Activated CD8-positive, alpha-beta memory T cell treated with anti-CD3 and anti-CD28 coated beads for 48 hours (primary cell): ENCODE measurements at regions not wholly inside any gene's neighbourhood (a gene's known extent, or its start where the extent isn't known, plus 50 kb on each side); places are given as distances from the start of the nearest gene placed in this dataset.

Experiments
- DNase-seq, 3 experiments: peaks; one replicate each; pipeline ENCODE4 v3.0.0-alpha.2; 2020; ENCODE audit warnings: low read depth in 2 of 3, low spot score in 2 of 3

GRCh38 chr10:75347186-75347585 is 54.4 kb downstream of the ZNF503 start:
- no peak for DNase-seq

GRCh38 chr10:75345738-75346137 is 55.8 kb downstream of the ZNF503 start:
- no peak for DNase-seq

- DNase-seq, result no peak
These were observed 57.4 kb downstream of the ZNF503 start for GRCh38 chr10:75344170-75344569.

- DNase-seq, result no peak
These were observed 59.2 kb downstream of the ZNF503 start for GRCh38 chr10:75342397-75342796.

- DNase-seq, result no peak
These were observed 65.6 kb downstream of the ZNF503 start for GRCh38 chr10:75335983-75336382.

GRCh38 chr10:75335191-75335590 is 66.4 kb downstream of the ZNF503 start:
- DNase-seq, result no peak

GRCh38 chr10:75334720-75335119 is 66.8 kb downstream of the ZNF503 start:
- DNase-seq, result no peak

GRCh38 chr10:75332081-75332480 is 69.5 kb downstream of the ZNF503 start:
- DNase-seq, result no peak

- DNase-seq, result no peak
These were observed 70.5 kb downstream of the ZNF503 start for GRCh38 chr10:75331081-75331480.

- no peak for DNase-seq
These were observed 72.3 kb downstream of the ZNF503 start for GRCh38 chr10:75329190-75329745.

GRCh38 chr10:75326306-75326705 is 75.3 kb downstream of the ZNF503 start:
- no peak for DNase-seq

- no peak for DNase-seq
These were observed 82.3 kb downstream of the ZNF503 start for GRCh38 chr10:75319274-75319673.

- DNase-seq, result no peak
These were observed 78.8 kb upstream of the COMTD1 start for GRCh38 chr10:75314570-75314969.

- no peak for DNase-seq
These were observed 76.7 kb upstream of the COMTD1 start for GRCh38 chr10:75312440-75312839.

- DNase-seq, result no peak
These were observed 69.9 kb upstream of the COMTD1 start for GRCh38 chr10:75305675-75306074.

- no peak for DNase-seq
These were observed 69.1 kb upstream of the COMTD1 start for GRCh38 chr10:75304741-75305390.

- no peak for DNase-seq
These were observed 68.6 kb upstream of the COMTD1 start for GRCh38 chr10:75304313-75304712.

GRCh38 chr10:75303045-75303777 is 67.5 kb upstream of the COMTD1 start:
- no peak for DNase-seq

GRCh38 chr10:75302029-75302428 is 66.3 kb upstream of the COMTD1 start:
- no peak for DNase-seq

GRCh38 chr10:75297021-75297599 is 61.4 kb upstream of the COMTD1 start:
- DNase-seq, result no peak

- no peak for DNase-seq
These were observed 60.2 kb upstream of the COMTD1 start for GRCh38 chr10:75295868-75296441.
